ENCODE measurements at regions not wholly inside any gene's neighbourhood (a gene's known extent, or its start where the extent isn't known, plus 50 kb on each side); places are given as distances from the start of the nearest gene placed in this dataset.

DNA sequence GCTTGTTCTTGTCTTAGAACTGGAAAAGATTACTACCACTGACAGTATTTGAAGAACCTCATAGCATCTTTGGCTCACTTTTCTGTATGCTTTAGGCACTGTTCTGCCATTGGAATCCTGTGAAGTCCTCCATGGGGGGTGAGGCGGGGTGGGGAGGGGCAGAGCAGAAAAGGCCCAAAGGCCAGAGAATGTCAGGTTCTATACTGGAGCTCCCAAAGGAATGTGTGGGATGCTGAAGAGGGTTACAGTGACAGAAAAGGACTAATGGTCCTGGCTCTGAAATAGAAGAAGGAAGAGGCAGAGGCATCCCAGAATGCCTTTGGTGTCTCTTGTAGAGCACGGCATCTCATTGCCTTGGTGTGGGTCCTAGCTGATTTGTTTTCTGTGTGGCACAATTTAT lies 141.9 kb downstream of the HAUS1 start:
- CTCF ChIA-PET: no interaction called here
- BruUV-seq (replicated peaks): no TSS peak
- Histone ChIP-seq H3K4me1 (ENCODE audit: control insufficient read depth in 1 of 2, insufficient read depth in 2 of 2, low read length in 2 of 2) (peaks cover 22 to 30% of the 10 kb centered on the region in 2 experiments), H3K27ac (ENCODE audit: low read depth, low read length) (no peak overlapping the region), H3K4me2 (ENCODE audit: low read length) (no peak overlapping the region), H4K20me1 (ENCODE audit: insufficient read depth) (0 out of 2 replicates have a peak, but pooled peaks cover 4% of the 10 kb centered on the region), H3K9me3 (ENCODE audit: control insufficient read depth in 1 of 2, insufficient read depth in 1 of 2, low read depth in 1 of 2, low read length in 2 of 2) (no peaks in the 10 kb centered on the region), H3K4me3 (replicated peaks in 1 of 2; ENCODE audit: low read depth in 1 of 2, low read length in 2 of 2) (no peak overlapping the region), H3K79me2 (ENCODE audit: insufficient read depth, low read length) (peaks cover 54% of the 10 kb centered on the region), H2AFZ (ENCODE audit: low read depth, low read length, poor library complexity, severe bottlenecking) (no peak overlapping the region), H3K36me3 (ENCODE audit: control insufficient read depth in 1 of 2, insufficient read depth in 2 of 2, low read length in 2 of 2) (no peaks in the 10 kb centered on the region), H3K9me2 (ENCODE audit: insufficient read depth) (no peaks in the 10 kb centered on the region), H3K9ac (ENCODE audit: low read length) (no peak overlapping the region), H3K27me3 (ENCODE audit: insufficient read depth, low read length) (no peaks in the 10 kb centered on the region)
- POLR2A ChIA-PET: no interaction called here
- intact Hi-C loops (cut with micrococcal nuclease): no loop called here
- ATAC-seq (no peak), DNase-seq (ENCODE audit: low read depth, low spot score) (no peak)
- RAD21 ChIA-PET (ENCODE audit: low non-redundant PET in 1 of 2, low total read pairs in 2 of 2, uncharacterized antibody in 2 of 2, unreplicated experiment in 2 of 2): no interaction called here
- TF ChIP-seq SRF (IDR thresholded peaks at IDR 0.05; ENCODE audit: low read depth) (no peak), EGR1 (IDR thresholded peaks at IDR 0.05; ENCODE audit: low read depth) (no peak), POLR2AphosphoS5 (IDR thresholded peaks at IDR 0.05; ENCODE audit: low read depth, low read length) (no peak), JUND (IDR thresholded peaks at IDR 0.05) (no peak), YY1 (IDR thresholded peaks at IDR 0.05; ENCODE audit: extremely low read depth, insufficient replicate concordance, low read depth, low read length) (no peak), EZH2 (IDR thresholded peaks at IDR 0.05) (no peak), EZH2phosphoT487 (IDR thresholded peaks at IDR 0.05; ENCODE audit: borderline replicate concordance) (no peak), POLR2A (IDR thresholded peaks at IDR 0.05; ENCODE audit: borderline replicate concordance, extremely low read depth, insufficient read depth, insufficient read length) (no peak), CBX3 (IDR thresholded peaks at IDR 0.05; ENCODE audit: low read depth) (no peak), ELF1 (IDR thresholded peaks at IDR 0.05; ENCODE audit: borderline replicate concordance, low read depth) (no peak), CEBPB (IDR thresholded peaks at IDR 0.05; ENCODE audit: low read depth) (no peak), SP1 (IDR thresholded peaks at IDR 0.05; ENCODE audit: low read depth) (no peak), FOSL1 (IDR thresholded peaks at IDR 0.05; ENCODE audit: low read depth) (no peak), TCF7L2 (IDR thresholded peaks at IDR 0.05; ENCODE audit: borderline replicate concordance, extremely low read depth, insufficient read depth, insufficient read length) (no peak), ZNF274 (IDR thresholded peaks at IDR 0.05; ENCODE audit: low read depth, low read length) (no peak)
- TF ChIP-seq, protein P1, sequence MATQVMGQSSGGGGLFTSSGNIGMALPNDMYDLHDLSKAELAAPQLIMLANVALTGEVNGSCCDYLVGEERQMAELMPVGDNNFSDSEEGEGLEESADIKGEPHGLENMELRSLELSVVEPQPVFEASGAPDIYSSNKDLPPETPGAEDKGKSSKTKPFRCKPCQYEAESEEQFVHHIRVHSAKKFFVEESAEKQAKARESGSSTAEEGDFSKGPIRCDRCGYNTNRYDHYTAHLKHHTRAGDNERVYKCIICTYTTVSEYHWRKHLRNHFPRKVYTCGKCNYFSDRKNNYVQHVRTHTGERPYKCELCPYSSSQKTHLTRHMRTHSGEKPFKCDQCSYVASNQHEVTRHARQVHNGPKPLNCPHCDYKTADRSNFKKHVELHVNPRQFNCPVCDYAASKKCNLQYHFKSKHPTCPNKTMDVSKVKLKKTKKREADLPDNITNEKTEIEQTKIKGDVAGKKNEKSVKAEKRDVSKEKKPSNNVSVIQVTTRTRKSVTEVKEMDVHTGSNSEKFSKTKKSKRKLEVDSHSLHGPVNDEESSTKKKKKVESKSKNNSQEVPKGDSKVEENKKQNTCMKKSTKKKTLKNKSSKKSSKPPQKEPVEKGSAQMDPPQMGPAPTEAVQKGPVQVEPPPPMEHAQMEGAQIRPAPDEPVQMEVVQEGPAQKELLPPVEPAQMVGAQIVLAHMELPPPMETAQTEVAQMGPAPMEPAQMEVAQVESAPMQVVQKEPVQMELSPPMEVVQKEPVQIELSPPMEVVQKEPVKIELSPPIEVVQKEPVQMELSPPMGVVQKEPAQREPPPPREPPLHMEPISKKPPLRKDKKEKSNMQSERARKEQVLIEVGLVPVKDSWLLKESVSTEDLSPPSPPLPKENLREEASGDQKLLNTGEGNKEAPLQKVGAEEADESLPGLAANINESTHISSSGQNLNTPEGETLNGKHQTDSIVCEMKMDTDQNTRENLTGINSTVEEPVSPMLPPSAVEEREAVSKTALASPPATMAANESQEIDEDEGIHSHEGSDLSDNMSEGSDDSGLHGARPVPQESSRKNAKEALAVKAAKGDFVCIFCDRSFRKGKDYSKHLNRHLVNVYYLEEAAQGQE (IDR thresholded peaks at IDR 0.05; ENCODE audit: low read depth): no peak
- TF ChIP-seq, protein P2, sequence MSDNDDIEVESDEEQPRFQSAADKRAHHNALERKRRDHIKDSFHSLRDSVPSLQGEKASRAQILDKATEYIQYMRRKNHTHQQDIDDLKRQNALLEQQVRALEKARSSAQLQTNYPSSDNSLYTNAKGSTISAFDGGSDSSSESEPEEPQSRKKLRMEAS (IDR thresholded peaks at IDR 0.05): no peak
- TF ChIP-seq, protein P3, sequence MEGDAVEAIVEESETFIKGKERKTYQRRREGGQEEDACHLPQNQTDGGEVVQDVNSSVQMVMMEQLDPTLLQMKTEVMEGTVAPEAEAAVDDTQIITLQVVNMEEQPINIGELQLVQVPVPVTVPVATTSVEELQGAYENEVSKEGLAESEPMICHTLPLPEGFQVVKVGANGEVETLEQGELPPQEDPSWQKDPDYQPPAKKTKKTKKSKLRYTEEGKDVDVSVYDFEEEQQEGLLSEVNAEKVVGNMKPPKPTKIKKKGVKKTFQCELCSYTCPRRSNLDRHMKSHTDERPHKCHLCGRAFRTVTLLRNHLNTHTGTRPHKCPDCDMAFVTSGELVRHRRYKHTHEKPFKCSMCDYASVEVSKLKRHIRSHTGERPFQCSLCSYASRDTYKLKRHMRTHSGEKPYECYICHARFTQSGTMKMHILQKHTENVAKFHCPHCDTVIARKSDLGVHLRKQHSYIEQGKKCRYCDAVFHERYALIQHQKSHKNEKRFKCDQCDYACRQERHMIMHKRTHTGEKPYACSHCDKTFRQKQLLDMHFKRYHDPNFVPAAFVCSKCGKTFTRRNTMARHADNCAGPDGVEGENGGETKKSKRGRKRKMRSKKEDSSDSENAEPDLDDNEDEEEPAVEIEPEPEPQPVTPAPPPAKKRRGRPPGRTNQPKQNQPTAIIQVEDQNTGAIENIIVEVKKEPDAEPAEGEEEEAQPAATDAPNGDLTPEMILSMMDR (IDR thresholded peaks at IDR 0.05 in 2 of 3, conservative IDR thresholded peaks at IDR 0.05 in 1 of 3; ENCODE audit: borderline replicate concordance in 1 of 3, insufficient read depth in 1 of 3, low read depth in 2 of 3, low read length in 2 of 3): no peak
- TF ChIP-seq, protein P4, sequence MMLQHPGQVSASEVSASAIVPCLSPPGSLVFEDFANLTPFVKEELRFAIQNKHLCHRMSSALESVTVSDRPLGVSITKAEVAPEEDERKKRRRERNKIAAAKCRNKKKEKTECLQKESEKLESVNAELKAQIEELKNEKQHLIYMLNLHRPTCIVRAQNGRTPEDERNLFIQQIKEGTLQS (IDR thresholded peaks at IDR 0.05): no peak
- TF ChIP-seq, protein P5, sequence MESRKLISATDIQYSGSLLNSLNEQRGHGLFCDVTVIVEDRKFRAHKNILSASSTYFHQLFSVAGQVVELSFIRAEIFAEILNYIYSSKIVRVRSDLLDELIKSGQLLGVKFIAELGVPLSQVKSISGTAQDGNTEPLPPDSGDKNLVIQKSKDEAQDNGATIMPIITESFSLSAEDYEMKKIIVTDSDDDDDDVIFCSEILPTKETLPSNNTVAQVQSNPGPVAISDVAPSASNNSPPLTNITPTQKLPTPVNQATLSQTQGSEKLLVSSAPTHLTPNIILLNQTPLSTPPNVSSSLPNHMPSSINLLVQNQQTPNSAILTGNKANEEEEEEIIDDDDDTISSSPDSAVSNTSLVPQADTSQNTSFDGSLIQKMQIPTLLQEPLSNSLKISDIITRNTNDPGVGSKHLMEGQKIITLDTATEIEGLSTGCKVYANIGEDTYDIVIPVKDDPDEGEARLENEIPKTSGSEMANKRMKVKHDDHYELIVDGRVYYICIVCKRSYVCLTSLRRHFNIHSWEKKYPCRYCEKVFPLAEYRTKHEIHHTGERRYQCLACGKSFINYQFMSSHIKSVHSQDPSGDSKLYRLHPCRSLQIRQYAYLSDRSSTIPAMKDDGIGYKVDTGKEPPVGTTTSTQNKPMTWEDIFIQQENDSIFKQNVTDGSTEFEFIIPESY (IDR thresholded peaks at IDR 0.05; ENCODE audit: extremely low read depth, insufficient replicate concordance, low read length): no peak

Data from HCT116 (cell line).